HG02938 (cell line): ENCODE measurements at regions not wholly inside any gene's neighbourhood (a gene's known extent, or its start where the extent isn't known, plus 50 kb on each side); places are given as distances from the start of the nearest gene placed in this dataset.
"Not testable (repeated sequence)": the region's sequence is repeated elsewhere in the genome, so short reads cannot be mapped to it uniquely, and the experiment has no call there.

Source experiments
- ATAC-seq: cut with Tn5 transposase; IDR thresholded peaks from one replicate; pipeline ENCODE4 v1.9.1; 2021; ENCODE audit warnings: mild to moderate bottlenecking, moderate library complexity; ENCODE audit not compliant: unreplicated experiment

DNA sequence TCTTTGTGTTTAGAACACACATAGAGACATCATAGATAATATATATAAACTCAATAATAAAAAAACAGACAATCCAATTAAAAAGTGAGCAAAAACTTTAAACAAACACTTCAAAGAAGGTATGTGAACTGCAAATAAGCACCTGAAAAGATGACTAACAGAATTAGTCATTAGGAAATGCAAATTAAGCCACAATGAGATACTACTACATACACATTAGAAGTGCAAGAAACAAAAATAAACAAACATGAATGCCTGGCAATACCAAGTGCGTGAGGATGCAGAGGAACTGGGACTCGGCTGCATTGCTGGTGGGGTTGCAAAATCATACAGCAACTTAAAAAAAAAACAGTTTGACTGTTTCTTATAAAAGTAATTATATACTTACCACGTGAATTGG lies 799.0 kb downstream of the KCNJ2 start:
- ATAC-seq = no peak

DNA sequence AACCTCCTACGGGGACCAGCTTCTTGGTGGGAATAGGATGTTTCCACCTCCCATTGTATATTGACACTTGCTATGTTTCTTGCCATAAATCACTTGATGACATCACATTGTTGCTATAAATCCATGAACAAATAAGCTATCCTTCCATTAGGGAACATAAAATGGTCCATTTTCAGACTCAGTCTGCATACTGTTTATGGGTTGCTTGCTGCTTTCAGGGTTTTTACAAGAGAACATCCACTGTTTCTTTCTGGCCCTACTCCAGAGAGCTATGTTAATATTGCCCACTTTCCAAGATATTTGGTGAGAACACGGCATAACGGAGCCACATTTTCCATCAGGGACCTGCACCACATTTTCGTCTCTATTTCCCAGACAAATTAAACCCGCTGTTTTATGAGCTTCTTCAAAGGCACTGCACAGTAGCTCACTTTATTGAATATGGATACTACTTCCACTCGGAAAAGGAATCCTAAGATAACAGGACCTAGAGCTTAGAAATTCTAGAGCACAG lies 800.2 kb downstream of the KCNJ2 start:
- no peak for ATAC-seq

DNA sequence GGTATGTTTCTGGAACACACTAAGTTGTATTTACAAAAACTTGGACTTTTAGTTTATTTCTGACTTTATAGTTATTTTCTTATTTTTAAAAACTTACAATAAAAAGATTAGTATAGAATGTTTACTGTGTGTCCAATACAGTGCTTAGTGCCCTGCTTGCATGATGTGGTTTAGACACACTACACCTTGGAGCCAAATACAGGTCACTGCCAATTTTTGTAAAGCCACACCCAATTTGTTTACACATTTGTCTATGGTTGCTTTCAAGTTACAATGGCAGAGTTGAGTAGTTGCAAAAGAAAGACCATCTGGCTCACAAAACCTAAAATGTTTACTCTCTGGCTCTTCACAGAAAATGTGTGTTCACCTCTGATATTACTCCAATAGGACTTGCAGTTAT lies 807.1 kb downstream of the KCNJ2 start:
- ATAC-seq = no peak

DNA sequence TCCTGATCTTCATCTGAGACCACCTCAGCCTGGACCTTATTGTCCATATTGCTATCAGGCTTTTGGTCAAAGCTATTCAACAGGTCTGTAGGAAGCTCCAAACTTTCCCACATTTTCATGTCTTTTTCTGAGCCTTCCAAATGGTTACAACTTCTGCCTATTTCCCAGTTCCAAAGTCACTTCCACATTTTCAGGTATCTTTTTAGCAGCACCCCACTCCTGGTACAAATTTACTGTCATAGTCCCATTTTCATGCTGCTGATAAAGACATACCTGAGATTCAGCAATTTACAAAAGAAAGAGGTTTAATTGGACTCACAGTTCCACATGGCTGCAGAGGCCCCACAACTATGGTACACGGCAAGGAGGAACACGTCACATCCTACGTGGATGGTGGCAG lies 815.5 kb downstream of the KCNJ2 start:
- no peak for ATAC-seq

DNA sequence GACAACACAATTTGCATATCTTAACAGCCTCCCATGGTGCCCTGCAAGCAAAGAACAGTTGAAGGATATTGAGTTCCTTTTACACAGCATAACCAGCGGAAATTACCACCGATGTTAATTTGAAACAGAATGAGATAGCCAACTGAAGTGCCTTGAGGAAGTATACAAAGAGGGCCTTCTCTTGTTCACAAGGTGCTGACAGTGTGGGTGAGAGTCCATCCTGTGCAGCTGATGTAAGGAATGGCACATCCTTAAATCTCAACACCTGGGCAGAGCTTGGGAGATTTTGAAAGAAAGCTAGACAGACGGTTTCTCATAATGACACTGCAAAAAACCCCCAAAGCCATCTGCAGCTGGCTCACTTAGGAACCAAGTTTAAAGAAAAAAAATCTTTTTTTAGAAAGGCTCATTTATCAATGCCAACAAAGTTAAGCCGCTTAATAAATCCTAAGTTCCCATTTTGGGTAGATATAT lies 818.6 kb downstream of the KCNJ2 start:
- peak; percentile 92 for ATAC-seq

DNA sequence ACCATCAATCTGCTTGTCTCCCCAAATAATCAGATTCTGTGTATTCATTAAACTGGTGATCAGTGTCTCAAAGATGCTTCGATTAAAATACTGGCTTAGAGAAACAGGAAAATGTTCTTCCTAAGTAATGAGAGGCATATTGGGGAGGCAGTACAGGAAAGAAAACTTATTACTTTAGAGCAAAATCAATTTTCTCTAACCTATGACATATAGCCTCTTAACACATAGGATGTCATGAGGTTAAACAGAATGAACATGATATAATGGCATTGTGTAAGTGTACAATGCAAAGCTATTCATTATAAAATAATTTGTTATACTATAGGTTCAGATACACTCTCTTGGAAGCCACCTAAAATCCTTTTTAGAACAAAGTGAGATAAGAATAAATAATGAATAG lies 819.3 kb downstream of the KCNJ2 start:
- no peak for ATAC-seq

DNA sequence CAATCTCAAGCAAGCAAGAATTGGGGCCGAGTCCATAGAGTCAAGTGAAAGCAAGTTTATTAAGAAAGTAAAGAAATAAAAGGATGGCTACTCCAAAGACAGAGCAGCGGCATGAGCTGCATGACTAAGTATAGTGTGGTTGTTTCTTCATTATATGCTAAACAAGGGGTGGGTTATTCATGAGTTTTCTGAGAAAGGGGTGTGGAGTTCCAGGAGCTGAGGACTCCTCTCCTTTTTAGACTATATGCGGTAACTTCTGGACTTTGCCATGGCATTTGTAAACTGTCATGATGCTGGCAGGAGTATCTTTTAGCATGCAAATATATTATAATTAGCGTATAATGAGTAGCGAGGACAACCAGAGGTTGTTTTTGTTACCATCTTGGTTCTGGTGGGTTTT lies 819.9 kb downstream of the KCNJ2 start:
- no peak for ATAC-seq

DNA sequence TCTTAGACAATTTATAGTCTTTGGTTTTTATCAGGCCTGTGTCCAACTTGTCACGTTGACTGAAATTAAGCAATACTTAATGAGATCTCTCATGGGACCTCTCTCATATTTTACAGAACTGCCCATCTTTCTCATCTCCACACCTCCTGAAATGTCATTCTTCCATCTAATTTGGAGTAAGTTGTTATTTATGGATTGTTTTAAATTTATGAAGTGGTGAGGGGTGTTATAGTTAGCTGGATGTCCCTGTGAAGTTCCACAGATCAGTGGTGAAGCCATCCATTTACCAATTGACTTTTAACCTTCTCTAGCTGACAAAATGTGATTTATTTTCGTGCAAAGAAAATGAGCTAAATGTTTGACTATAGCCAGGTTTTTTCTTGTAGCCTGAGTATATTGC lies 824.9 kb downstream of the KCNJ2 start:
- ATAC-seq = no peak

DNA sequence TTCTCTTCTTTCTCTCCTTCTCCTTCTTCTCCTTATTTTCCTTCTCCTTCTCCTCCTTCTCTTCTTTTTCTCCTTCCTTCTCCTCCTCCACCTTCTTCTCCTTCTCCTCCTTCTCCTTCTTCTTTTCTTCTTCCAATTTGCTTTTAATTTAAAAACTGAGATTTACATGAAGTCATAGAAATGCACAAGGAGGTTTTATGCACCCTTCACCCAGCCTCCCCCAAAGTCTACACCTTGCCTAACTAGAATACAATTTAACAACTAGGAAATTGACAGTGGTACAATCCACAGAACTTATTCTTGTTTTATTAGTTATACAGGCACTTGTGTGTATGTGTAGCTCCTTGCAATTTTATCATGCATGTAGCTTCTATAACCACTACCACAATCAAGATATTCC lies 826.7 kb downstream of the KCNJ2 start:
- ATAC-seq = no peak

DNA sequence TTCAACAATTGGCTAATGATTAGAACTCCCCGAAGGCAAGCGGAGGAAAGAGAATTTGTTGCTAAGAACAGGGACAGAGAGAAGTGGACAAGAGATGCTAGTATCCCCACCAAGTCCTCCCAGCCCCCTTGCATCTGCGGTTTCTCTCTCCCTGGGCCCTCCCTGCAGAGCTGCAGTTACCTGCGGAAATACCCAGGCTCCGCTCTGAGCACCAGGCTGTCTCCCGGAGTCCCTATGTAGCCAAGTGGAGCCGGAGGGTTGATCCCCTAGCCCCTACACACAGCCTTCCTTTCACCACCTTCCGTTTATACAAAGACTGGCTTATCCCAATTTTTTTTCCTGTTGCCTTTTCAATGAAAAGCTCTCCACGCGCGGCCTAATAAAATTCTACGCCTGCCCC lies 834.4 kb downstream of the KCNJ2 start:
- no peak for ATAC-seq

DNA sequence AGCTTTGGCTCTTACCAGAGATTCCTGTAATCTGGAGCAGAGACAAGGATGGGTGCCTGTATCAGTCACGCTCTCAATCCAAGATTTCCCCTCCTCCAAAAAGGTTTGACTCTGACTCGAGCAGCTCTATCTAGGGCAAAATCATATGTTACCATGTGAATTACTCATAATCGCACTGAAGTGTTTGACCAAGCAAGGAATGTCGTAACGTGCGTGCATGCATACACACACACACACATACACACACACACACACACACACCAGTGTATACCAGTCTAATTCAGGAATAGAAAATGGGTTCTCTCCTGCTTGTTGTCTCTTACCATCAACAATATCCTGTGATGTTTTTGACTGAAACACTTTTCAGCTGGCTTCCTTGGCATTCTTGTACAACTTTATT lies 835.1 kb downstream of the KCNJ2 start:
- ATAC-seq = no peak

DNA sequence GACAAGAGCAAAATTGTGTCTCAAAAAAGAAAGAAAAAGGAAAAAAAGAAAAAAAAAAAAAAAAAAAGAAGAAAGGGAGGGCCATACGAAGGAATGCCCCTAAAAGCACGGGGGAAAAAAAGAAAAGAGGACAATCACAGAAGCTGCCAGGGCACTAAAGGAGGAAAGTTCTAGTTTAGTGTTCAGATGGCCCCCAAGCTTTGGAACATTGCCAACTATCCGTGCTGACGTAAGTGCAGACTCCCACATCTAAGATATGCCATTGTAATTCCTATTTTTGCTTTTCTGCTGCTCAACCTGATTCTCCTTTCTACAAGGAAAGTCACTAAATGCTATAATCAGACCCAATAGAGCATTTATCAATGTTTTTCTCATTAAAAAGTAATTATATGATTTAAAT lies 842.1 kb downstream of the KCNJ2 start:
- ATAC-seq = no peak

DNA sequence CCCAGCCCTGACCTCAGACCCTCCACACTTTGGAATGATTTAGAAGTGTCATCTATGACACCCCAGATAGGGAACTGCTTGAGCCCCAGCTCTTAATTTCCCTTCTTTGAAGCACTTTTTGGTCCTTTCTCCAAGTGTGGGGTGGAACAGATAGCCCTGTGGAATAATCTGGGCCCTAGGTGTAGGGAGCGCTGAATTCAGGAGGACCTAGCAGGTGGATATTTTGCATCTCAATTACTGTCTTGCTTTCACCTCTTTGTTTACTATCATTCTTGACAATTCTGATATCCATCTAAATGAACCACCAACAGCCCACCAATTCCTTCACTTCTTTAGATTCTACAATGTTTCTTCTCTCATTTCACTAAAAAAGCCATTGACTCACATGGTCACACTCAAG lies 850.4 kb downstream of the KCNJ2 start:
- ATAC-seq = no peak

DNA sequence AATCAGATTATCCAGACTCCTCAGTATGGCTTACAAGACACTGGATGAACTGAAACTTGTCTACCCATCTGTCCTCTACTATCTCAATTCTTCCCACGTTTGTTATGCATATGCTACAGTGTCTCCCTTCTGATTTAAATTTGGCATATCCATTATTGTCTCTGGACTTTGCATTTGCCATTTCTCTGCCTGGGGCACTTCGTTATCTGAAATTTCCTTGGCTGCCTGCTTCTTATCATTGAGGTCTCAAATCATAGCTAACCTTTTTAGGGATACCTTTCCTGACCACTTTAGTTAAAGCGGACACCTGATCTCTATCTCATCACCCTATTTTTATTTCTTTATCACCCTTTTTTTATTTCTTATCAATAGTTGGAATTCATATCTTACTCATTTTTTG lies 853.4 kb downstream of the KCNJ2 start:
- ATAC-seq = no peak

DNA sequence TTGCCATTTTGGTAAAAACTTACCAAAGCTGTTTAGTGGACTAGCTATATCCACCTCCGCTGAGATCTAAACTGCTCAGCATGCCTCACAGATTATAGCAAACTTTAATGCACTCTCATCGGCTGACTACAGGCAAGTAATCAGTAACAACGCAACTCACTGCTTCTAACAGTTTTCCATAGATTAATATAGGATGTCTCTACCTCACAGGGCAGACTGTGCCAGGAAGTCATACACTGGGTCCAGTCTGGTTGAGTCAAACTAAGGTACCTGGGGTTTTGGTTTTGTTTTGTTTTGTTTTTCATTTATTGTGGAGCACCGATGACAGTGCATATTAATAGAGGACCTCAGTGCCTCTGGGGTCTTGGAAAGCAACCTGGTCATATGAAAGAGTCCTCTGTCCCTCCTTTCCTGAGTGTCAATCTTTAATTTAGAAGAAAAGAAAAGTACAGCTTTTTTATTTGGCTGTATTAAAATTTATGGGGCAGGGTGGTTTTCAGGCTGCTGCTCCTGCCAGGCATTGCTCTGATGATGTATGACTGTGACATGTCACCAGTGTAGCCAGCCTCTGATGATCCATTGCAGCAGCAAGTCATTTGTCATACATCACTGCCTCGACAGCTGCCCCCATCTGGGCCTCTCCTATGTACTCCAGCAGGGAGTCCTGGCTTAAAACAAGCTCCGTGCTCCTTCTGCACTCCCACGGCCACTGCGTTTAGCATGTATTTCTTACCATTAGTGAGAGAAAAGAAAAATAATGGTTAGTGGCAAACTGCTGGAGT lies 854.1 kb downstream of the KCNJ2 start:
- ATAC-seq = no peak

DNA sequence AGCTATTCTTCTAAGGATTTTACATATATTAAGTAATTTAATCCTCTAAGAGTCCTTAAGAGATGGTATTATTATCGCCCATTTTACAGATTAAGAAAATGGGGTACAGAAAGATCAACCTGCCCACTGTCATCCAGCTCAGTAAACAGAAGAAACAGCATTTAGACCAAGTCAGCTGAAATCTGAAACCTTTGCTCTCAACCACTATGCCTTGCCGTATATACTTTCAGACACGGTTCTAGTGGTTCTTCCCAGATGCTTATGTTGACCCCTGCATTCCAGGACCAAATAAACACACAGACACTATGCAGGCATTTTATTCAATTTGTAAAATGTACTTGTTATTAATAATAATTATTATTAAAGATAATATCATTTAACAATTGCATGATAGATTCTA lies 854.8 kb downstream of the KCNJ2 start:
- no peak for ATAC-seq

DNA sequence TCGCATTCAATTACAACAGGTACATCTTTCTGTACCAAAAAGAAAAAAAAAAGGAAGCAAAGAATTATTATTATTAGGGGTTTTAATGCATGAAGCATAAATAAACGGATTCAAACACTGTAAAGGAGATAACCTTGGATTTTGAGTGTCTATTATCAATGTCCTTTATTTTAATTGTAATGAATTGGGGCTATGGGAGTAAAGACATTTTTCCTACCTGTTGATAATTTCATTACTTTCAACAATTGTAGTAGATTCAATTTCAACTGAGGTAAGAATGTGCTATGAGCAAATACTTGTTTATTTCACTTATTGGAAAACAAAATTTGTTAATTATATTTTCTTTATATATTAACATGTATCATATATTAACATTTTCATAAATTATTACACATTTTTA lies 855.6 kb downstream of the KCNJ2 start:
- no peak for ATAC-seq

DNA sequence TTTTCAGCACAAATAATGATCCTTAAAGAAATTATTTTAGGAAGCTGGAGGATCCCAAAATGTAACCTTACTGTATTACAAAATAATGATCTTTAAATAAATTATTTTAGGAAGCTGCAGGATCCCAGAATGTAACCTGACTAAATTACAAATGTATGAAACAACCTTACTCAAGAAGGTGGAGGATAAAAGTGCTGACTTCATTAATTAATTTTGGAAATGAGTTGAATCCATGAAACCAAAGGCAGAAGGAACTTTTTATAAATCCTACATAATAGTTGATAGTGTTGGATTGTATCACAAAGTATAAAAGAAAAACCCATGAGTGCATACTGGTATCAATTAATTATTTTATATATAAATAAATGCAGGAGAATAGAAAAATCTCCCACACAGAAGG lies 859.9 kb downstream of the KCNJ2 start:
- no peak for ATAC-seq

DNA sequence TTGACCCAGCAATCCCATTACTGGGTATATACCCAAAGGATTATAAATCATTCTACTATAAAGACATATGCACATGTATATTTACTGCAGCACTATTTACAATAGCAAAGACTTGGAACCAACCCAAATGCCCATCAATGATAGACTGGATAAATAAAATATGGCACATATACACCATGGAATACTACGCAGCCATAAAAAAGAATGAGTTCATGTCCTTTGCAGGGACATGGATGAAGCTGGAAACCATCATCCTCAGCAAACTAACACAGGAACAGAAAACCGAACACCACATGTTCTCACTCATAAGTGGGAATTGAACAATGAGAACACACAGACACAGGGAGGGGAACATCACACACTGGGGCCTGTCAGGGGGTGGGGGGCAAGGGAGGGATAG lies 862.0 kb downstream of the KCNJ2 start:
- not testable (repeated sequence) for ATAC-seq

DNA sequence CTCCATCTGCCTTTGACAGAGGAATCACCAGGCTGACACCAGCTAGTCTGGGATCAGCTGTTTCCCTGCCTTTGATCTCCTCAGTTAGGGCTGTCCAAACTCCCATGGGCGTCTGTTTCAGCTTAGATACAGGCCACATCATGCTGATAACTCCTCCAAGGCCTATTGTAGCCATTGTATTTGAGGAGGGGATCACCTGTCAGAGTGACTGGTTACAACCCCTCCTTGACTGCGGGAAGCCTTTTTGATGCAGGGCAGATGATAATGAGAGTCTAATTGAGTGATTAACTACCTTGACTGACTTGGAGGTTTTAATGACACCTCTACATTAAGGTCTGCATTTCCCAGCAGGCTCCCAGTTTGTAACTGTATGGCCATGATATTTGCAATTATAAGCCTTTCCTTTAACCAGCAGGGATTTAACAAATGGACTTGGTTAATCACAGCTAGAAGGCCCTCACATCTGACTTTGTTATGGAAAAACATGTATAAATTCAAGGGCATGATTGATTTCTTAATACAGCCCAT lies 863.5 kb downstream of the KCNJ2 start:
- no peak for ATAC-seq

DNA sequence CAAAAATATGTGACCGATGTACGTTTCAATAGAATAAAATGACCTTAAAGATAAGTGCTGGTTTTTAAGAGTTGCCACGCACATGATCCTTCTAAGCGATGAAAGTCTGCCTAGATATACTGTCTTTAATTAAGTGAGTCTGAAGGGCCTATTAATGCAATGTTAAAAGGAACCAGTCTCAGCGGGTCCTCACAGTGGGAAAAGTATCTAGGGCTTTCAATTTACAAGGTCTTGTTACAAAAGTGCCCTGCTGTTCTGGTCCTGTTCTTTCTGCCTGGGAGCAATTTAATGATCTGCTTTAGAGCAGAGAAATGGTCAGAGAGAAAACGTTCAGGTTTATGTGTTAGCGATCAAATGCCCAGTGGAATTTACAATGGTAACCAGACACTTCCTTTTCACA lies 864.0 kb downstream of the KCNJ2 start:
- ATAC-seq = no peak

DNA sequence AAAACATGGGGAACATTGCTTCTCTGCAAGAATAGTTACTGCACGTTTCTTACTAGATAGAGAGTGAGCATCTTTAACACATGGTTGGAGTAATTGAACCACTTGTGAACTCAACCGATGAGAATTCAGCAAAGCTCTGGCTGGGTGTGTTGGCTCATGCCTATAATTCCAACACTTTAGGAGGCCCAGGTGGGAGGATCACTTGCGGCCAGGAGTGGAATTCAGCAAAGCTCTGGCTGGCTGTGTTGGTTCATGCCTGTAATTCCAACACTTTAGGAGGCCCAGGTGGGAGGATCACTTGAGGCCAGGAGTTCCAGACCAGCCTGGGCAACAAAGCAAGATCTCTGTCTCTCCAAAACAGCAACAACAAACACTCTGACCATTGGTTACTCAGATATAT lies 865.9 kb downstream of the KCNJ2 start:
- ATAC-seq = no peak

DNA sequence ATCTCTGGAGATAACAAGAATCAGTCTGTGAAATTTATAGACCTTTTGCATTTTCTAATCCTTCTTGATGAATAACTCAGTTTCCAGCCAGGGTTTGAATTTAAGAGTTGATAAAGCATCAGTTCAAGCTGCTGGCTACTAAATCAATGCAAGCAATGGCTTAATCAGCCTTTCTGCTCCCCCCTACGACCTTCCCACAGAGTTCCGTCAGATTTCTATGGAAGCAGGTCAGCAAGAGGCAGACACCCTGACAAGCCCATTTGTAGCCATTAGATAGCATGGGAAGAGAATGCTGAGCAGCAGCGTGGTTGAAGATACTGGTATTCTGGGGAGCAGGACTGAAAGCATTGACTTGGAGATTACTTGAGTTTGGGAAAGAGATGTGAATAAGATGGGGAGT lies 868.1 kb downstream of the KCNJ2 start:
- ATAC-seq = no peak
